Esophagus muscularis mucosa (tissue), 4 donors: ENCODE measurements at regions not wholly inside any gene's neighbourhood (a gene's known extent, or its start where the extent isn't known, plus 50 kb on each side); places are given as distances from the start of the nearest gene placed in this dataset.

ENCODE experiments used
- DNase-seq: peaks from one replicate; pipeline ENCODE4 v3.0.0-alpha.2; 2017; ENCODE audit errors: extremely low spot score
- H3K27ac ChIP-seq, 4 donors: fragments of 200-600 bp; sonication (generic); replicated peaks in 1 of 4; 1 replicate in 3 of 4; 2 replicates in 1 of 4; pipeline ENCODE4 v1.5.1; 2016 to 2019; ENCODE audit warnings: mild to moderate bottlenecking in 1 of 4
- H3K27me3 ChIP-seq, 4 donors: fragments of 200-600 bp; sonication (generic); one replicate each; pipeline versions ENCODE4 v1.5.1 to v1.6.0; 2016 to 2019
- H3K36me3 ChIP-seq, 4 donors: fragments of 200-600 bp; sonication (generic); one replicate each; pipeline ENCODE4 v1.5.1; 2016 to 2019
- H3K4me1 ChIP-seq, 4 donors: fragments of 200-600 bp; sonication (generic); one replicate each; pipeline ENCODE4 v1.5.1; 2016 to 2019
- H3K4me3 ChIP-seq, 4 donors: fragments of 200-600 bp; sonication (generic); 1 replicate in 2 of 4; 2 replicates in 2 of 4; pipeline ENCODE4 v1.5.1; 2016 to 2019; ENCODE audit warnings: mild to moderate bottlenecking in 4 of 4, moderate library complexity in 1 of 4
- H3K9me3 ChIP-seq, 4 donors: fragments of 200-600 bp; sonication (generic); 1 replicate in 3 of 4; 2 replicates in 1 of 4; pipeline ENCODE4 v1.5.1; 2016 to 2019
- EP300 ChIP-seq: sonication (generic); formaldehyde crosslinking; IDR thresholded peaks from one replicate; pipeline ENCODE4 v1.6.1; 2017; ENCODE audit warnings: antibody characterized with exemption
- POLR2A ChIP-seq: fragments of 450-650 bp; IDR thresholded peaks from one replicate; pipeline ENCODE4 v1.6.1; 2017; ENCODE audit warnings: antibody characterized with exemption, moderate library complexity, mild to moderate bottlenecking, low read depth
- POLR2AphosphoS5 ChIP-seq, 2 donors: sonication (generic); formaldehyde crosslinking; IDR thresholded peaks; one replicate each; pipeline ENCODE4 v1.6.1; 2017; ENCODE audit warnings: antibody characterized with exemption in 2 of 2
- WGBS: methylation state at CpG from one replicate; pipeline ENCODE4 v1.1.5; 2018; 5-methylcytosine and 5-hydroxymethylcytosine counted together
- intact Hi-C: fragments of 100-400 bp; cut with DNase I; formaldehyde crosslinking; loops from one replicate; pipeline ENCODE4 v1.15.1; 2023
- TF ChIP-seq, protein P1 (sequence below), 3 experiments: fragments of 200-600 bp in 2 of 3; fragments of 450-650 bp in 1 of 3; sonication (generic) in 2 of 3; IDR thresholded peaks; one replicate each; pipeline ENCODE4 v1.5.1; 2017 to 2019; ENCODE audit warnings: antibody characterized with exemption in 3 of 3, mild to moderate bottlenecking in 2 of 3, moderate library complexity in 1 of 3

DNA sequence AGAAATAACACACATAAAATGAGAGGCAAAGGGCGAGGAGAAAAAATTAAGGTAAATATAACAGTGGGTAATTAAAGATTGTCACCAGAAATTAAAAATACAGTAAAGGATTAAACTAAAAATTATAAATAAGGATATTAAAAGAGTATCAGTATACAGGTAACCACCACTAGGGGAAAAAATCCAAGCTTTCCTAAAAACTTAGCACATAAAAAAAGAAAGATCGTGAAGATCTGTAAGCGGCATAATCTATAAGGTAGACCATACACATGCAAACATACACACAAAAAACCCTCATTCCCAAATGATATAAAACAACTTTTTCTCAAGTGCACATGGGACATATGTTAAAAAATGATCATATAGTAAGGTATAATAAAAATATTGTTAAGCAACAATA, 577.3 kb upstream of the NUDT12 start:
- Histone ChIP-seq H3K36me3 (no peaks in the 10 kb centered on the region), H3K27me3 (no peaks in the 10 kb centered on the region), H3K4me1 (no peaks in the 10 kb centered on the region), H3K4me3 (no peak overlapping the region), H3K9me3 (no peaks in the 10 kb centered on the region), H3K27ac (no peak overlapping the region)
- WGBS: 94% methylated on average over 3 of the region's 3 CpGs
- intact Hi-C loops: no loop called here
- TF ChIP-seq, protein P1, sequence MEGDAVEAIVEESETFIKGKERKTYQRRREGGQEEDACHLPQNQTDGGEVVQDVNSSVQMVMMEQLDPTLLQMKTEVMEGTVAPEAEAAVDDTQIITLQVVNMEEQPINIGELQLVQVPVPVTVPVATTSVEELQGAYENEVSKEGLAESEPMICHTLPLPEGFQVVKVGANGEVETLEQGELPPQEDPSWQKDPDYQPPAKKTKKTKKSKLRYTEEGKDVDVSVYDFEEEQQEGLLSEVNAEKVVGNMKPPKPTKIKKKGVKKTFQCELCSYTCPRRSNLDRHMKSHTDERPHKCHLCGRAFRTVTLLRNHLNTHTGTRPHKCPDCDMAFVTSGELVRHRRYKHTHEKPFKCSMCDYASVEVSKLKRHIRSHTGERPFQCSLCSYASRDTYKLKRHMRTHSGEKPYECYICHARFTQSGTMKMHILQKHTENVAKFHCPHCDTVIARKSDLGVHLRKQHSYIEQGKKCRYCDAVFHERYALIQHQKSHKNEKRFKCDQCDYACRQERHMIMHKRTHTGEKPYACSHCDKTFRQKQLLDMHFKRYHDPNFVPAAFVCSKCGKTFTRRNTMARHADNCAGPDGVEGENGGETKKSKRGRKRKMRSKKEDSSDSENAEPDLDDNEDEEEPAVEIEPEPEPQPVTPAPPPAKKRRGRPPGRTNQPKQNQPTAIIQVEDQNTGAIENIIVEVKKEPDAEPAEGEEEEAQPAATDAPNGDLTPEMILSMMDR (IDR thresholded peaks at IDR 0.05): no peak
- no peak for TF ChIP-seq POLR2A
- no peak for TF ChIP-seq POLR2AphosphoS5 (IDR thresholded peaks at IDR 0.05)
- no peak for TF ChIP-seq EP300
- DNase-seq: no peak

DNA sequence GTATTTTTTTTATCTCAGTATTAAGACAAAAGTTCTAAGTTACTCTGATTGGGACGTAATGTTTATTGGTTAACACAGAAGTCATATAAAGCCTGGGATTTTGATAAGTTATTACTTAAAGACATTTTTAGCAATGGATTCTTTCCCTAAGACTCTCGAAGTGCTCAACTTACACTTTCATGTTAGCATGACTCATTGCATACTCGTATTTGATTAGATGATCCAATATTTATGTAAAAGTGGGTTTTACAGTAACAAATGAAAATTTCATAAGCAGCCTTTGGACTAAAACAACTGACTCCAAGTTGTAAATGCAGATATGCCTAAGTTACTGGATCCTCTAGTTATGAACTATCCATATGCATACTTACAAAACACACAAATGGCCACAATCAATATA, 567.7 kb upstream of the NUDT12 start:
- H3K9me3 ChIP-seq: peaks cover 0 to 6% (median 0%) of the 10 kb centered on the region in 4 donors
- intact Hi-C loops: no loop called here
- H3K4me1 ChIP-seq: no peaks in the 10 kb centered on the region
- DNase-seq: no peak
- no peak overlapping the region for H3K4me3 ChIP-seq
- 51% methylated on average over 3 of the region's 3 CpGs for WGBS
- no peak overlapping the region for H3K27ac ChIP-seq
- H3K27me3 ChIP-seq: no peaks in the 10 kb centered on the region
- no peaks in the 10 kb centered on the region for H3K36me3 ChIP-seq
- no peak for TF ChIP-seq POLR2AphosphoS5 (IDR thresholded peaks at IDR 0.05)

DNA sequence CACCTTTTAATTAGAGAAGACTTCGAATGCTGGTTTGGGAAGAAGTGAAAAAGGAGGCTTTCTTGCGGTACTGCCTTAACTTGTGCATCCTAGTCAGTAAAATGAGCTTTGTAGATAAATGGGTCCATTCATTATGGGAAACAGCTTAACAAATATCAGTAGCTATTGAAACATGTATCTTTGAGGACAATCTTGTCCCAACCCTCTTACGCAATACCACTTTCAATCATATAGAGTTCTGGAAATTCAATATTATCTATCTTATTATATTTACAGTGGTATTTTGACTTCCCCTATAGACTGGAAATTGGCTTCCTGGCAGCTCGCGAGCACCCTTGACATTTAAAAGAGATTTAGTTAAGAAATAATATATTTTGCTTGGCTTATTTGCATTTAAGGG, 565.8 kb upstream of the NUDT12 start:
- H3K27ac ChIP-seq: no peak overlapping the region
- TF ChIP-seq POLR2AphosphoS5 (IDR thresholded peaks at IDR 0.05) (no peak), EP300 (no peak), POLR2A (no peak)
- TF ChIP-seq, protein P1 (IDR thresholded peaks at IDR 0.05): no peak
- 88% methylated on average over 5 of the region's 5 CpGs for WGBS
- intact Hi-C loops: no loop called here
- no peaks in the 10 kb centered on the region for H3K27me3 ChIP-seq
- H3K4me3 ChIP-seq: no peak overlapping the region
- H3K4me1 ChIP-seq: no peaks in the 10 kb centered on the region
- no peak for DNase-seq
- no peaks in the 10 kb centered on the region for H3K9me3 ChIP-seq
- no peaks in the 10 kb centered on the region for H3K36me3 ChIP-seq

DNA sequence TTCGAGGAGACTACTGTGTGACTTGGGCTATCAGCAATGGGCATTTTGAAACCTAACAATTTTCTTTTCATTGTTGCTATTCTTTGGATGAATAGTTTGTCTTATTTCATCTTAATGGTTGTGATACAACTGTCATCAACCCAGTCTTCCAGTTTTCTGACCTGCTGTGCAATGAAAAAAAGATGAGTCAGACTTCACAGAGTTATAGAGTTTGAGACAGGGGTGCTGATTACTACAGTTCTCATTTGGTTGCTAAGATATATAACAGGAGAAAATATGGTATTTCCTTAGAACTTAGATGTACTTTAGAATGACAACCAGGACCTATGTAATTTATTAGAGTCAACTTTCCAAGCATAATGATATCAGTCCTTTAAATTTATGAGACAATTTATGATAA, 564.4 kb upstream of the NUDT12 start:
- H3K36me3 ChIP-seq: no peaks in the 10 kb centered on the region
- H3K27ac ChIP-seq: no peak overlapping the region
- intact Hi-C loops: no loop called here
- no peak overlapping the region for H3K4me3 ChIP-seq
- H3K27me3 ChIP-seq: no peaks in the 10 kb centered on the region
- H3K9me3 ChIP-seq: no peaks in the 10 kb centered on the region
- no peaks in the 10 kb centered on the region for H3K4me1 ChIP-seq
- no peak for DNase-seq
- TF ChIP-seq POLR2A: no peak
- 62% methylated on average over 1 of the region's 1 CpG for WGBS

DNA sequence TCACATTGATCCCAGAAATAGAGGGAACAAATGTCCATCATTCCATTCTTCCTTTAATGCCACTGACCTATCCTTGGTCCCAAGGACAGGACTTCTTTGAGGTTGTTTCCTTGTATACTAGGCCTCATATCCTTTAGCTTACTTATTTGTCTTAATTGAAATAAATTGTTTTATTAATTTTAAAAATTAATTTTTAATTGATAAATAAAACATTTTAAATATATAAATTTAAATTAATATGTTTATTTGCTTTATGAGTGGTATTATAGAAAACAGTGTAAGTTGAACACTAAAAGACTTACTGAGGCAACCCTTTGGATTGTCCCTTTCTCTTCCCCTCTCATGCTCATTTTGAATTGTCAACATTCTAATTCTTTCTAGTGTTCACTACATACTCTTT, 556.9 kb upstream of the NUDT12 start:
- TF ChIP-seq, protein P1 (IDR thresholded peaks at IDR 0.05): no peak
- no peak for TF ChIP-seq POLR2AphosphoS5 (IDR thresholded peaks at IDR 0.05)
- intact Hi-C loops: no loop called here
- Histone ChIP-seq H3K9me3 (no peaks in the 10 kb centered on the region), H3K27ac (no peak overlapping the region), H3K36me3 (no peaks in the 10 kb centered on the region), H3K27me3 (no peaks in the 10 kb centered on the region), H3K4me1 (no peaks in the 10 kb centered on the region), H3K4me3 (no peak overlapping the region)
- no peak for DNase-seq

DNA sequence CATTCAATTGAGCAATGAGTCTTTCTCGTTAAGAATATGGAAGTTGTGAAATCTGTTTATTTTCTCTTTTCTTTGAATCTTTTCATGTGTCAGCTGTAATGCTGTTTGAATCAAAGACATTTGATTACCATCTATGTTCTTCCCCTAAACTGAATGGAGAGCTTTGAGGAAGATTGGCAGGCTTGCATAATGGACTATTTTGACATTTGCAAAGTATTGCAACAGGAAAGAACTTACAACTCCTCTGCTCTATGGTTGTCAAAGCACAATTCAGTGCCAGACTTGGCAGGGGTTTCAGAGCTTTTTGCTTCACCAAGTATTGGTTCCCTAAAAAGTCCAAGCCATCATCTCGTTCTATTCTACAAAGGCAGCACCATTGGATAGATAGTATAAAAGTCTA, 549.0 kb upstream of the NUDT12 start:
- intact Hi-C loops: no loop called here
- 72% methylated on average over 2 of the region's 2 CpGs for WGBS
- Histone ChIP-seq H3K9me3 (no peaks in the 10 kb centered on the region), H3K4me3 (no peak overlapping the region), H3K4me1 (no peaks in the 10 kb centered on the region), H3K27ac (no peak overlapping the region), H3K36me3 (no peaks in the 10 kb centered on the region), H3K27me3 (no peaks in the 10 kb centered on the region)
- TF ChIP-seq POLR2A (no peak), EP300 (no peak), POLR2AphosphoS5 (IDR thresholded peaks at IDR 0.05) (no peak)
- TF ChIP-seq, protein P1 (IDR thresholded peaks at IDR 0.05): no peak
- no peak for DNase-seq
